Astrocyte of the cerebellum (primary cell): ENCODE measurements at regions not wholly inside any gene's neighbourhood (a gene's known extent, or its start where the extent isn't known, plus 50 kb on each side); places are given as distances from the start of the nearest gene placed in this dataset.

Source experiments
- DNase-seq: peaks from one replicate; pipeline ENCODE4 v3.0.0-alpha.2; 2011; ENCODE audit warnings: low read depth
- H3K4me3 ChIP-seq: 2 replicates; pipeline ENCODE4 v1.5.1; 2011; ENCODE audit warnings: mild to moderate bottlenecking, low read depth, low read length, moderate library complexity
- in situ Hi-C: cut with HindIII; loops from 2 replicates; pipeline ENCODE4 v1.10.0; 2017; ENCODE audit warnings: low sequenced_read_pairs
- TF ChIP-seq, protein P1 (sequence below): IDR thresholded peaks from 2 replicates; pipeline ENCODE4 v1.5.1; 2012; ENCODE audit warnings: low read length, low read depth, moderate library complexity, mild to moderate bottlenecking; ENCODE audit errors: missing control alignments

DNA sequence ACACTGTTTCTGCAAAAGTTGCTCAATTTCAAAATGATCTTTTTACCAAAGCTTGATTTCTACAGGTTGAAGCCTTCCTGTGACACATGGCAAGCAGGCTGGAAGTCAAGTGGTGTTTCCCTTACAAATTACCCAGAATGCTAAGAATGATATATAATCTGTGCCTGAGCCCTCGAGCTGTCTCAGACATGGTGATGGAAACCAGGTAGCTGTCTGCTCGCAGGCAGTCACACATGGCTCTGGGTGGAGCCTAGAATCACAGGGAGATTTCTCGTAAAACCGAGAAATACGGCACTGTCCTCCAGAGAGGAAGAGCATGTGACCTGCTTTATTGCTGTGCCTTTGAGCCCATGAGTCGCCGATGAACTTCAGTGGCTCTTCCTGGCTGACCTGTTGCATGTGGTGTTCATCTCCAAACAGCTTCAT is 392.9 kb downstream of the ZNF521 start:
- no peak overlapping the region for H3K4me3 ChIP-seq
- in situ Hi-C loops: no loop called here
- DNase-seq: no peak
- TF ChIP-seq, protein P1, sequence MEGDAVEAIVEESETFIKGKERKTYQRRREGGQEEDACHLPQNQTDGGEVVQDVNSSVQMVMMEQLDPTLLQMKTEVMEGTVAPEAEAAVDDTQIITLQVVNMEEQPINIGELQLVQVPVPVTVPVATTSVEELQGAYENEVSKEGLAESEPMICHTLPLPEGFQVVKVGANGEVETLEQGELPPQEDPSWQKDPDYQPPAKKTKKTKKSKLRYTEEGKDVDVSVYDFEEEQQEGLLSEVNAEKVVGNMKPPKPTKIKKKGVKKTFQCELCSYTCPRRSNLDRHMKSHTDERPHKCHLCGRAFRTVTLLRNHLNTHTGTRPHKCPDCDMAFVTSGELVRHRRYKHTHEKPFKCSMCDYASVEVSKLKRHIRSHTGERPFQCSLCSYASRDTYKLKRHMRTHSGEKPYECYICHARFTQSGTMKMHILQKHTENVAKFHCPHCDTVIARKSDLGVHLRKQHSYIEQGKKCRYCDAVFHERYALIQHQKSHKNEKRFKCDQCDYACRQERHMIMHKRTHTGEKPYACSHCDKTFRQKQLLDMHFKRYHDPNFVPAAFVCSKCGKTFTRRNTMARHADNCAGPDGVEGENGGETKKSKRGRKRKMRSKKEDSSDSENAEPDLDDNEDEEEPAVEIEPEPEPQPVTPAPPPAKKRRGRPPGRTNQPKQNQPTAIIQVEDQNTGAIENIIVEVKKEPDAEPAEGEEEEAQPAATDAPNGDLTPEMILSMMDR: no peak

DNA sequence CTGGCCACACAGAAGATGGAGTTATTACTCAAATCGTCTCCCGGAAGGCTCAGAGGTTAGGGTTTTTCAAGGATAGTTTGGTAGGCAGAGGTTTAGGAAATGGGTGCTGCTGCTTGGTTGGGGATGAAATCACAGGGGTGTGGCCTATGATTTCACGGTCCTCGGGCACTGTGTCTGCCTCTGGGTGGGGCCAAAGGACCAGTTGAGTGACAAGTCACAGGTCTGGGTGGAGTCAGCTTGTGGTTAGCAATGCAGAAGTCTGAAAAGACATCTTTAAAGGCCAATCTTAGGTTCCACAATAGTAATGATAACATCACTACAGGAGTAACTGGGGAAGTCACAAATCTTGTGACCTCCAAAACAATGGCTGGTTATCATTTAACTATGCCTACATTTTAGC is 387.8 kb downstream of the ZNF521 start:
- no peak for DNase-seq
- TF ChIP-seq, protein P1: no peak
- in situ Hi-C loops: no loop called here
- H3K4me3 ChIP-seq: no peak overlapping the region

DNA sequence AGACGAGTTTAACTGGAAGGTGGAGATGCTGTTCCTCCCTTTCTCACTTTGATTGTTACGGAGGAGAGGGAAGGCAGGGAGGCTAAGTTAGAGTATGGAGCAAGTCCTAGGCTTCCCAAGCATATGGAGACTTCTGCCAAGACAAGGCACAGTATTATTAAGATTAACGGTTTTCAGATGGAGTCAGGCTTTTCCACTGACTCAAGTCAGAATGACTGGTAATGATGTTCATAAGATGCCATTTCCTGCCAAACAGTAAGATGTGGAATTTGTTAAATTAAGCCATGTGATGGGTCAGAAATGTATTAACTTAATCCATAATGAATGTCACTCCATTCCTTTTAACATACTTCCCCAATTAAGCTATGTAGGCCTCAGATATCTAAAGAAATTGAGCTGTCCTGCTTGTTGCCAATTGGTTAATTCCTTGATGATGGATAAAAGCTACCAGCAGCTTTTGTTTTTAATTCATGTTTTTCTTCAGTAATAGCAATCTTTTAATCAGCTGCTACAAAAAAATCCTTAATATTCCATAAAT is 383.7 kb downstream of the ZNF521 start:
- TF ChIP-seq, protein P1: no peak
- no peak overlapping the region for H3K4me3 ChIP-seq
- no peak for DNase-seq
- in situ Hi-C loops: no loop called here

DNA sequence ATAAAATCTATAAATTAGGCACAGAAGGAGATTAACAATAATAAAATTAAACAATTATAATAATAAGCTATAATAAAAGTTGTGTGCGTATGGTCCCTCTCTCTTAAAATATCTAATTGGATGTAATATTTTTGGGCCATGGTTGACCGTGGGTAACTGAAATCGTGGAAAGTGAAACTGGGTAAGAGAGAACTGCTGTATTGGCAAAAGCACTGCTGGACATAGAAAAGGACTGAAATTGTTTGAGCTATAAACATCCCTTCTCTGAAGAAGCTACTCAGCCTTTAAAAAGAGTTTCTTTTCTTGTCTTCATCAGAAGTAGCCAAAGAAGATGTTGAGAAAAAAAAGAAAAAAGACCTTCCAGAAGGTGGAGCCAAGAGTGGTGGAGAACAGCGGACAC is 379.4 kb downstream of the ZNF521 start:
- in situ Hi-C loops: no loop called here
- TF ChIP-seq, protein P1: no peak

DNA sequence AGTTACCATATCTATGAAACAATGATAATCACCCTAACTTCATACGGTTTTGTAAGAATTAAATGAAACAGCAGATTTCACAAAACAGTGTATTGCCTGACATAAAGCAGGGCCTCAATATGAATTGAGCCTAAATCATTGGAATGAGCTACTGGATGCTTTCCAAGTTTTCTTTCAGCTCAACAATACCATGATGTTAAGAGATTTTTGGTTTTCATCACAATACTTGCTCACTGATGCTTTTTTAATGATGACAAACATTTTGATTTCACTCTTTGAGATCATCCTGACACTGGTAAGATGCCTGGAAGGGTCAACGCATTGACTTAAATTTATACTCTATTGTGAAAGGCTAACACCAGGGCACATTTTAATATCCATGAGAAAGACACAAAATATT is 377.5 kb downstream of the ZNF521 start:
- TF ChIP-seq, protein P1: no peak
- no peak for DNase-seq
- in situ Hi-C loops: no loop called here
- H3K4me3 ChIP-seq: no peak overlapping the region

More for the DNA sequence above, 379.4 kb downstream of the ZNF521 start:
- H3K4me3 ChIP-seq: no peak overlapping the region
- DNase-seq: no peak

DNA sequence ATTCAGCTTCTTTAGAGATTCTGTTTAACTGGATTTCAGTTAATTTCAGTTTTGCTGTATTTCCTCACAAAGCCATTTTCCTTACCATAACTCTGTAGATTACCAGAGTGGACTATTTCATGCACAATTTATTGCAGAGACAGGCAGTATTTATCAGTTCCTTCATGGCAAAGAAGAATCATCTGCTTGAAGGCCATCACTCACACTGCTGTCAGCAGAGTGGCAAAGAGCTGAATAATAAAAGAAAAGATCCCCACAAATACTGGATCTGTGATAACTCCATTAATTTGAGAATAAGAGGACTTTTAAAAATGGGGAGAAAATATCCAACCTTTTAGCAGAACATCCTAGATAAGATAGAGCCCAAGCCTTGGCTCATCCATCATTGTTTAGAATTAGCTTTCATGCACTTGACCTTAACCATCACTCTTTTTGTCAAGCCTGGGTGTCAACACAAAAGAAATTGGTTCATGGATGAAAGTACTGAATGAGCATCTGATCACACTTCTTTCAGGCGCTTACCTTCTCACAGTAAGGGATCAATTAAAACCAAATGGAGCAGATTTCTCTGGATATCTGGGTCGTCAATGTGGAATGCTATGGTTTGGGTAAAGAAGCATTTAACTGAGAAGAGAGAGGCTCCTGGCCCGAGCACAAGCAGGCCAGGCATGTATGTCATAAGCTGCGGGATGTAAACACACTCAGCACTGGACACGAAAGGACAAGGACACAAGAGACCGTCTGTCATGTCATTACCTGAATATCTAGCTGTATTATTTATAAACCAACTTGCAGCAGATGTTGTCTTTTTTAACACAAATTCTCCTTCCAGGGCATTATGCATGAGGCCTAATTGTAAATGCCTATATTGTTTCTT is 376.2 kb downstream of the ZNF521 start:
- TF ChIP-seq, protein P1: no peak
- no peak for DNase-seq
- no peak overlapping the region for H3K4me3 ChIP-seq
- in situ Hi-C loops: no loop called here
